ENCODE measurements at regions not wholly inside any gene's neighbourhood (a gene's known extent, or its start where the extent isn't known, plus 50 kb on each side); places are given as distances from the start of the nearest gene placed in this dataset.
A peak's percentile ranks its signal among the peaks of the same experiment; 100 is the strongest.

GRCh38 chr12:68414988-68415387 lies 82.8 kb upstream of the MDM1 start:
- Mint-ChIP-seq H3K4me3 (no peak overlapping the region), H3K9me3 (no peaks in the 10 kb centered on the region), H3K27me3 (no peaks in the 10 kb centered on the region), H3K27ac (no peak overlapping the region), H3K36me3 (ENCODE audit: low read depth) (no peaks in the 10 kb centered on the region), H3K4me1 (peaks cover 19% of the 10 kb centered on the region)
- ATAC-seq (ENCODE audit: low read depth) (peak; percentile 47), DNase-seq (no peak)
- no peak for TF ChIP-seq CTCF (IDR thresholded peaks at IDR 0.05)
- intact Hi-C loops (cut with micrococcal nuclease): loop anchor here (5.0 kb wide), 1 partner anchor 38 kb away; no protein-coding TSS in a partner anchor
- POLR2A ChIA-PET: interaction anchor here (0.6 kb wide), 1 partner anchor 31 kb away, joined by 3 read pairs; no protein-coding TSS in a partner anchor
- CTCF ChIA-PET: no interaction called here

GRCh38 chr12:68416350-68416749 lies 84.2 kb upstream of the MDM1 start:
- intact Hi-C loops (cut with micrococcal nuclease): loop anchor here (5.0 kb wide), 1 partner anchor 39 kb away; no protein-coding TSS in a partner anchor
- Mint-ChIP-seq H3K4me3 (no peak overlapping the region), H3K36me3 (ENCODE audit: low read depth) (no peaks in the 10 kb centered on the region), H3K27ac (no peak overlapping the region), H3K4me1 (peaks cover 23% of the 10 kb centered on the region), H3K27me3 (no peaks in the 10 kb centered on the region), H3K9me3 (no peaks in the 10 kb centered on the region)
- CTCF ChIA-PET: no interaction called here
- DNase-seq: no peak
- ATAC-seq (ENCODE audit: low read depth): no peak
- no peak for TF ChIP-seq CTCF (IDR thresholded peaks at IDR 0.05)
- POLR2A ChIA-PET: no interaction called here

- Mint-ChIP-seq H3K4me1 (peaks cover 23% of the 10 kb centered on the region), H3K4me3 (no peak overlapping the region), H3K9me3 (no peaks in the 10 kb centered on the region), H3K27me3 (no peaks in the 10 kb centered on the region), H3K36me3 (ENCODE audit: low read depth) (no peaks in the 10 kb centered on the region), H3K27ac (no peak overlapping the region)
- DNase-seq (no peak), ATAC-seq (ENCODE audit: low read depth) (no peak)
- CTCF ChIA-PET: no interaction called here
- TF ChIP-seq CTCF (IDR thresholded peaks at IDR 0.05): no peak
- intact Hi-C loops (cut with micrococcal nuclease): loop anchor here (5.0 kb wide), 1 partner anchor 40 kb away; no protein-coding TSS in a partner anchor
- POLR2A ChIA-PET: no interaction called here
These were observed 84.7 kb upstream of the MDM1 start for GRCh38 chr12:68416826-68417225.

GRCh38 chr12:68418137-68418460 lies 85.9 kb upstream of the MDM1 start:
- no peaks in the 10 kb centered on the region for H3K36me3 Mint-ChIP-seq (ENCODE audit: low read depth)
- TF ChIP-seq CTCF (IDR thresholded peaks at IDR 0.05): no peak
- no peak for DNase-seq
- POLR2A ChIA-PET: no interaction called here
- CTCF ChIA-PET: no interaction called here
- H3K9me3 Mint-ChIP-seq: no peaks in the 10 kb centered on the region
- peaks cover 23% of the 10 kb centered on the region for H3K4me1 Mint-ChIP-seq
- H3K27ac Mint-ChIP-seq: no peak overlapping the region
- H3K4me3 Mint-ChIP-seq: no peak overlapping the region
- intact Hi-C loops (cut with micrococcal nuclease): loop anchor here (5.0 kb wide), 1 partner anchor 41 kb away; no protein-coding TSS in a partner anchor
- H3K27me3 Mint-ChIP-seq: no peaks in the 10 kb centered on the region
- no peak for ATAC-seq (ENCODE audit: low read depth)

- DNase-seq (no peak), ATAC-seq (ENCODE audit: low read depth) (no peak)
- POLR2A ChIA-PET: no interaction called here
- Mint-ChIP-seq H3K27ac (no peak overlapping the region), H3K27me3 (no peaks in the 10 kb centered on the region), H3K36me3 (ENCODE audit: low read depth) (no peaks in the 10 kb centered on the region), H3K9me3 (no peaks in the 10 kb centered on the region), H3K4me3 (no peak overlapping the region), H3K4me1 (peaks cover 13% of the 10 kb centered on the region)
- TF ChIP-seq CTCF (IDR thresholded peaks at IDR 0.05): no peak
- intact Hi-C loops (cut with micrococcal nuclease): no loop called here
- CTCF ChIA-PET: no interaction called here
These were observed 88.3 kb upstream of the MDM1 start for GRCh38 chr12:68420225-68421010.
